BJ (cell line): ENCODE measurements at regions not wholly inside any gene's neighbourhood (a gene's known extent, or its start where the extent isn't known, plus 50 kb on each side); places are given as distances from the start of the nearest gene placed in this dataset.

Source experiments
- CTCF ChIA-PET: fragments of 350-600 bp; formaldehyde crosslinking; extraction: SDS; loops from one replicate; lab custom pipeline; 2021; ENCODE audit warnings: antibody characterized with exemption, inconsistent platforms; lab: Yijun Ruan, JAX
- POLR2A ChIA-PET: fragments of 300-600 bp; sonication (Branson Sonifier 250); formaldehyde crosslinking; extraction: SDS; loops from one replicate; lab custom pipeline; 2021; ENCODE audit warnings: antibody characterized with exemption; lab: Charles Lee
- DNase-seq: peaks from one replicate; pipeline ENCODE4 v3.0.0-alpha.2; 2011; ENCODE audit warnings: low read depth
- H3K27me3 ChIP-seq: 2 replicates; pipeline ENCODE4 v1.6.0; 2011; ENCODE audit warnings: low read length; ENCODE audit not compliant: control insufficient read depth, insufficient read depth
- H3K36me3 ChIP-seq: 2 replicates; pipeline ENCODE4 v1.5.1; 2011; ENCODE audit warnings: low read length; ENCODE audit not compliant: control insufficient read depth, insufficient read depth
- H3K4me3 ChIP-seq: 2 replicates; pipeline ENCODE4 v1.5.1; 2011; ENCODE audit warnings: low read depth, mild to moderate bottlenecking, control low read depth, low read length
- CTCF ChIP-seq: IDR thresholded peaks from 2 replicates; pipeline ENCODE4 v1.5.1; 2011; ENCODE audit warnings: low read depth, mild to moderate bottlenecking, control low read depth, inconsistent platforms, low read length, moderate library complexity; ENCODE audit not compliant: insufficient read depth

- Histone ChIP-seq H3K4me3 (no peak overlapping the region), H3K36me3 (no peaks in the 10 kb centered on the region), H3K27me3 (peaks cover 13% of the 10 kb centered on the region)
- TF ChIP-seq CTCF: no peak
- ChIA-PET CTCF (interaction anchor here (0.9 kb wide), 1 partner anchor 272 kb away, joined by 3 read pairs; no protein-coding TSS in a partner anchor), POLR2A (no interaction called here)
- DNase-seq: no peak
Observed at GRCh38 chr20:57909763-57910331, 200.0 kb upstream of the PMEPA1 start.

- TF ChIP-seq CTCF: no peak
- H3K36me3 ChIP-seq: no peaks in the 10 kb centered on the region
- H3K27me3 ChIP-seq: peaks cover 15% of the 10 kb centered on the region
- POLR2A ChIA-PET: no interaction called here
- CTCF ChIA-PET: interaction anchor here (0.9 kb wide), 1 partner anchor 273 kb away, joined by 3 read pairs; no protein-coding TSS in a partner anchor
- no peak overlapping the region for H3K4me3 ChIP-seq
- DNase-seq: no peak
Observed at GRCh38 chr20:57908704-57909630, 199.2 kb upstream of the PMEPA1 start.

DNA sequence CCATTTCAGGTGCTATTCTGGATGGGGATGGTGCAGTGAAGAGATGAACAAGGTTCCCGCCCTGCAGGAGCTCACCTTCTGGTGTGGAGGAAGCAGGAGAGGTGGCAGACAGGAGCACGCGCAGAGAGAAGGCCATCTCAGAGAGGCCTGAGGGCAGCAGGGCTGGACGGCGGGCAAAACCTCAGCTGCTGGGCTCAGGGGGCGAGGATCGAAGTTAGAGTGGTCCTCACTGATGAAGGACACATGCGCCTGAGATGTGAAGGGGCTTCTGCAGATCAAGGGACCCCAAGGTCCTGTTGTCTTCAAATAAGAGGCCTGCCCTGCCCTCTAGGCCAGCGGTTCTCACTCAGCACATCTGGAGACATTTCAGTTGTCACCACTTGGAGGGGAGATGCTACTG, 198.4 kb upstream of the PMEPA1 start:
- ChIA-PET POLR2A (no interaction called here), CTCF (no interaction called here)
- TF ChIP-seq CTCF: no peak
- H3K4me3 ChIP-seq: no peak overlapping the region
- H3K27me3 ChIP-seq: peaks cover 15% of the 10 kb centered on the region
- DNase-seq: no peak
- H3K36me3 ChIP-seq: no peaks in the 10 kb centered on the region

DNA sequence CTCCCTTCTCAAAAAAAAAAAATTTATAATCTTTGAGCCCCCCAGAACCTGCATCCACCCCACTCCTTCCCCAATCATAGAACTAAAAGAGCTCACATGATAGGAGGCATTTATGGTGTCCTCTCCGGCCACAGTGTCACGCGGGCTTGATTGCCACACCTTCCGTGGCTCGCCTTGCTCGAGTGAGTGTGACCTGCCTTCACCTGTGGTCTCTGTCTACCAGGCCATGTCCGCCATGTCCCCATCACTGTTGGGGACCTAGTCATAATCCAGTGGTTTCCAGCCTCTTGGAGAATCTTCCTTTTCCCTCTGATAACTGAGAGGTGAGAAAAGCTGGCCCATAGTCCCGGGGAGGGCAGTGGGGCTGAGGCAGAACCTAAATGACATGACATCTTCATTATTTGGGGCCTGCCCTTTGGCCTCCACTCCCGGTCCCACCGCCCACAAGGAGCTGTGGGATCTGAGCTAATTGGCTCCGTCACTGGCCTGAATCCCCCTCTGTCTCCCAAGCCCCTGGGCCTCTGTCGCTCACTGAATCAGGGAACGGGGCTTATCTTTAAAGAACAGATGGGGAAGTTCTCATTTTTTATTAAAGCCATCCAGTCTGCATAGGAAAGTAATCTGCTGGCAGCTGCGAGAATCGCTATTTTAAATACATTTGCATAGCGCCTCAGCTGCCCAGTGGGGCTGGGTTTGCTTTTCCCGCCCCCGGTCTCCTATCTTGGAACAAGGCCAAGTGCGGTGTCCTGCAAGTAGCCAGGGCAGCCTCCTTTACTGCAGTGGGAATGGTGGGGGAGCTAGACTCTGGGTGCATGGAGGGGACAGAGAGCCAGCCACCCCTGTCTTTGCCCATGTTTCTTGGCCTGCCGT, 197.6 kb upstream of the PMEPA1 start:
- peaks cover 15% of the 10 kb centered on the region for H3K27me3 ChIP-seq
- no peak for DNase-seq
- CTCF ChIA-PET: interaction anchor here (2.0 kb wide), 1 partner anchor 253 kb away, joined by 7 read pairs; no protein-coding TSS in a partner anchor
- TF ChIP-seq CTCF: no peak
- H3K4me3 ChIP-seq: no peak overlapping the region
- H3K36me3 ChIP-seq: no peaks in the 10 kb centered on the region
- POLR2A ChIA-PET: no interaction called here

DNA sequence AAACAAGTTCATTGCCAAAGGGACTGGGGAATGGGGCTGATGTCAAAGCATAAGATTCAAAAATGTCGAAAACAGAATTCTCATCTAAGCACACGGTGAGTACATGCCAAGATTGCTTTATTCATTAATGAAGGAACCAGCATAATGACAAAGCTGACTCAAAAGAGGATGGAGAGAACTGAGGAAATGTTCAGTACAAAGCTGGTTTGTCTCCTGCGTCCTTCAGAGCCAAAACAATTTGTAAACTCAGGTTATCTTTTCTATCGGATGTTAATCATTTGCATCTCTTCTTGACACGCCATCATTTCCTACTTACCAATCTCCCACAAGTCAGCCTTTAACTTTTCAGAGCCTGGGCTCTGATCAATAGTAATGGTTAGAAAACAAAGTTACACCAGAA, 195.6 kb upstream of the PMEPA1 start:
- CTCF ChIA-PET: interaction anchor here (0.8 kb wide), 1 partner anchor 304 kb away, joined by 3 read pairs; no protein-coding TSS in a partner anchor
- DNase-seq: no peak
- no peak overlapping the region for H3K4me3 ChIP-seq
- no peak for TF ChIP-seq CTCF
- peaks cover 14% of the 10 kb centered on the region for H3K27me3 ChIP-seq
- H3K36me3 ChIP-seq: no peaks in the 10 kb centered on the region
- POLR2A ChIA-PET: interaction anchor here (0.6 kb wide), 1 partner anchor 30 kb away, joined by 4 read pairs; no protein-coding TSS in a partner anchor
